ENCODE measurements at regions not wholly inside any gene's neighbourhood (a gene's known extent, or its start where the extent isn't known, plus 50 kb on each side); places are given as distances from the start of the nearest gene placed in this dataset.
A peak's percentile ranks its signal among the peaks of the same experiment; 100 is the strongest.
"Not testable (repeated sequence)": the region's sequence is repeated elsewhere in the genome, so short reads cannot be mapped to it uniquely, and the experiment has no call there.

DNA sequence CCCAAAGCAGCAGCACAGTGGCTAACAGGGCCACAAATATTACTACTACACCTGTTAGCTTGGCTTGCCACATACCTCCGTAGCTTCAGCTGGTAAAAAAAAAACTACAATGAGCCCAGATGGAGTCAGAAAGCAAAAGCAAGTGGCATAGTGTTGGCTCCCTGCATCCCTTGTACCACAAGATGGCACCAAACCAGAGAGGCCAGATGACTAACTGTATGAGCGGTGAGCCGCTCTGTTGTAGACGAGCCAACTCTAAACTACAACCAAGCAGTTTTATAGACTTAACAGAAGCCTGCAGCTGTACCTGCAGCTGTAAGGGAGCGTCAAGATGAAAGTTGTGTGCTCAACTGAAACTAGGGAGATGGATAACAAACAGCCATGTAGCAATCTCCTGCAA lies 84.5 kb upstream of the MCHR2 start:
- Histone ChIP-seq H3K4me3 (ENCODE audit: low read depth, low read length) (no peak overlapping the region), H3K27ac (no peak overlapping the region), H3K9me3 (ENCODE audit: severe bottlenecking) (no peaks in the 10 kb centered on the region), H3K27me3 (ENCODE audit: insufficient read depth, low read depth, severe bottlenecking) (no peaks in the 10 kb centered on the region), H3K36me3 (no peaks in the 10 kb centered on the region)
- TF ChIP-seq, protein P1, sequence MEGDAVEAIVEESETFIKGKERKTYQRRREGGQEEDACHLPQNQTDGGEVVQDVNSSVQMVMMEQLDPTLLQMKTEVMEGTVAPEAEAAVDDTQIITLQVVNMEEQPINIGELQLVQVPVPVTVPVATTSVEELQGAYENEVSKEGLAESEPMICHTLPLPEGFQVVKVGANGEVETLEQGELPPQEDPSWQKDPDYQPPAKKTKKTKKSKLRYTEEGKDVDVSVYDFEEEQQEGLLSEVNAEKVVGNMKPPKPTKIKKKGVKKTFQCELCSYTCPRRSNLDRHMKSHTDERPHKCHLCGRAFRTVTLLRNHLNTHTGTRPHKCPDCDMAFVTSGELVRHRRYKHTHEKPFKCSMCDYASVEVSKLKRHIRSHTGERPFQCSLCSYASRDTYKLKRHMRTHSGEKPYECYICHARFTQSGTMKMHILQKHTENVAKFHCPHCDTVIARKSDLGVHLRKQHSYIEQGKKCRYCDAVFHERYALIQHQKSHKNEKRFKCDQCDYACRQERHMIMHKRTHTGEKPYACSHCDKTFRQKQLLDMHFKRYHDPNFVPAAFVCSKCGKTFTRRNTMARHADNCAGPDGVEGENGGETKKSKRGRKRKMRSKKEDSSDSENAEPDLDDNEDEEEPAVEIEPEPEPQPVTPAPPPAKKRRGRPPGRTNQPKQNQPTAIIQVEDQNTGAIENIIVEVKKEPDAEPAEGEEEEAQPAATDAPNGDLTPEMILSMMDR (IDR thresholded peaks at IDR 0.05; ENCODE audit: low read depth, low read length): peak; percentile 55
- no peak for DNase-seq

DNA sequence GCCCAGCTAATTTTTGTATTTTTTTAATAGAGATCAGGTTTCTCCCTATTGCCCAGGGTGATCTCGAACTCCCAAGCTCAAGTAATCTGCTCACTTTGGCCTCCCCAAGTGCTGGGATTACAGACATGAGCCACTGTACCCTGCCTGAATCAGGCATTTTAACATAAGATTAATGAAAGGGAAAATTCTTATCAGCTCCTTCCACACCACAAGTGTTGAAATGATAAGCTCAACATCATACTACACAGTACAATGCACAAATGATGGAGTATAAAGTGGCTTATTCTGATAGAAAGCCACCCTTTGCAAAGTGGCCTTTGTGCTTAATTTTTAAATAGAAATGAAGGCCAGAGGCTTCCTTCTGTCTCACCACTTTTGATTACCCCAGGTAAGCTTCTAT lies 71.3 kb upstream of the MCHR2 start:
- TF ChIP-seq, protein P1 (IDR thresholded peaks at IDR 0.05; ENCODE audit: low read depth, low read length): no peak
- no peak overlapping the region for H3K4me3 ChIP-seq (ENCODE audit: low read depth, low read length)
- H3K27me3 ChIP-seq (ENCODE audit: insufficient read depth, low read depth, severe bottlenecking): no peaks in the 10 kb centered on the region
- no peak for DNase-seq
- H3K27ac ChIP-seq: no peak overlapping the region
- H3K36me3 ChIP-seq: no peaks in the 10 kb centered on the region
- H3K9me3 ChIP-seq (ENCODE audit: severe bottlenecking): no peaks in the 10 kb centered on the region

DNA sequence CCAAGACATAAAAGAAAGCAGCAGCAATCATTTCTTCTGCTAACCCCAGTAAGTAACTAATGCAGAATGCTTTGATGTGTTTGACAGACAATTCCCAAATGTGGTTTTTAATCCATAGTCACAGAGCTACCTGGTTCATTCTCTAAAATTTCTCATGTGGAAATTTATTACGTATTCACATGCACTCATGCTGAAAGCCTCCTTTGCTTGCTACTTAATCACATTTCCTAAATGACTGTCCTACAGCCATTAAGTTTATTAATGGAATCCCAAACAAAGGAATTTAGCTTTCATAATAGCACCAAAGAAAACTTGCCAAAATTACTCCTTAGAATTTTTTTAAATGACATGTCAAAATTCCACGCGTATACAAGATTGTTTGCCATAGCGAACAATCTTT lies 68.6 kb upstream of the MCHR2 start:
- TF ChIP-seq, protein P1 (IDR thresholded peaks at IDR 0.05; ENCODE audit: low read depth, low read length): no peak
- DNase-seq: no peak
- no peak overlapping the region for H3K27ac ChIP-seq

DNA sequence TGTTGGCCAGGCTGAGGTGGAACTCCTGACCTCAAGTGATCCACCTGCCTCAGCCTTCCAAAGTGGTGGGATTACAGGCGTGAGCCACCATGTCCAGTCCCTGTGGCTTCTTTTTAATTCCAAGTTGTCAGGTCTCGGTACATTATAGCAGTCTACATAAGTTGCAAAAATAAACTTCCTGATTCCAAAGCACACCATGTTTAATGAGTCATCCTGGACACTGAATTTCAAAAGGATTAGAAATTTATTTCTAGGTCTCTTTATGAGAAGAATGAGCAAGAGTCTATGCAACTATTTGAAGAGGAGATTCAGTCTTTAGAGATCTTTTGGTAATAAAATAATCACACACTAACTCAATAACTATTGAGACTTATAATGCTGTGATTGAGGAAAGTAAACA lies 63.9 kb upstream of the MCHR2 start:
- Histone ChIP-seq H3K9me3 (ENCODE audit: severe bottlenecking) (no peaks in the 10 kb centered on the region), H3K27ac (no peak overlapping the region), H3K36me3 (no peaks in the 10 kb centered on the region), H3K27me3 (ENCODE audit: insufficient read depth, low read depth, severe bottlenecking) (no peaks in the 10 kb centered on the region), H3K4me3 (ENCODE audit: low read depth, low read length) (no peak overlapping the region)
- DNase-seq: no peak
- TF ChIP-seq, protein P1 (IDR thresholded peaks at IDR 0.05; ENCODE audit: low read depth, low read length): no peak

More for the DNA sequence above, 68.6 kb upstream of the MCHR2 start:
- no peak overlapping the region for H3K4me3 ChIP-seq (ENCODE audit: low read depth, low read length)
- H3K36me3 ChIP-seq: no peaks in the 10 kb centered on the region
- H3K9me3 ChIP-seq (ENCODE audit: severe bottlenecking): no peaks in the 10 kb centered on the region
- no peaks in the 10 kb centered on the region for H3K27me3 ChIP-seq (ENCODE audit: insufficient read depth, low read depth, severe bottlenecking)

DNA sequence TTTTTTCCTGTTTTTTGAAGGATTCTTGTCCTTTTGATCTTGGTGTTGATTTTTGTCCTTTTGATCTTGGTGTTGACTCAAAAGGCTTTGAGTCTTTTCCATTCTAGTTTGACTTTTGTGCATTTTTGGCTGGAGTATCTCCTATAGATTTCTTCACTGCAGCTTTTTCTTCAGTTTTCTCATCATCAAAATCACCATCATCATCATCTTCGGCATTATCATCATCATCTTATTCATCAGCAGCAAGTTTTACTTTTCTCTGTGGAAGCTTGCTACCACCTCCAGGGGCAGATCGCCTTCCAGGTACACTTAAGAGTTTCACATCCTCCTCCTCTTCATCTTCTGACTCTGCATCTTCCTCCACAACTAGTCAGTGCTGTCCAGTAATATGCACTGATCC lies 56.5 kb upstream of the MCHR2 start:
- H3K27me3 ChIP-seq (ENCODE audit: insufficient read depth, low read depth, severe bottlenecking): no peaks in the 10 kb centered on the region
- no peaks in the 10 kb centered on the region for H3K36me3 ChIP-seq
- no peak overlapping the region for H3K27ac ChIP-seq
- TF ChIP-seq, protein P1 (IDR thresholded peaks at IDR 0.05; ENCODE audit: low read depth, low read length): no peak
- DNase-seq: no peak
- no peak overlapping the region for H3K4me3 ChIP-seq (ENCODE audit: low read depth, low read length)
- no peaks in the 10 kb centered on the region for H3K9me3 ChIP-seq (ENCODE audit: severe bottlenecking)

DNA sequence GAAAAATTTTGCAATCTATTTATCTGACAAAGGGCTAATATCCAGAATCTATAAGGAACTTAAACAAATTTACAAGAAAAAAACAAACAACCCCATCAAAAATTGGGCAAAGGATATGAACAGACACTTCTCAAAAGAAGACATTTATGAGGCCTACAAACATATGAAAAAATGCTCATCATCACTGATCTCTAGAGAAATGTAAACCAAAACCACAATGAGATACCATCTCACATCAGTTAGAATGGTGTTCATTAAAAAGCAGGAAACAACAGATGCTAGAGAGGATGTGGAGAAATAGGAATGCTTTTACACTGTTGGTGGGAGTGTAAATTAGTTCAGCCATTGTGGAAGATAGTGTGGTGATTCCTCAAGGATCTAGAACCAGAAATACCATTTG lies 49.9 kb upstream of the MCHR2 start:
- not testable (repeated sequence) for H3K36me3 ChIP-seq; H3K9me3 ChIP-seq (ENCODE audit: severe bottlenecking); DNase-seq; H3K4me3 ChIP-seq (ENCODE audit: low read depth, low read length); H3K27ac ChIP-seq; H3K27me3 ChIP-seq (ENCODE audit: insufficient read depth, low read depth, severe bottlenecking)
